NB4 (cell line): ENCODE measurements at regions not wholly inside any gene's neighbourhood (a gene's known extent, or its start where the extent isn't known, plus 50 kb on each side); places are given as distances from the start of the nearest gene placed in this dataset.

Experiments used
- DNase-seq: peaks from one replicate; pipeline ENCODE4 v3.0.0; 2010; ENCODE audit warnings: low read depth
- H3K4me3 ChIP-seq: one replicate; pipeline ENCODE4 v1.5.1; 2011; ENCODE audit warnings: mild to moderate bottlenecking, low read depth, low read length, moderate library complexity
- MYC ChIP-seq: IDR thresholded peaks from 2 replicates; pipeline ENCODE4 v1.6.1; 2011; ENCODE audit warnings: low read depth, low read length
- POLR2A ChIP-seq: IDR thresholded peaks from 2 replicates; pipeline ENCODE4 v1.6.1; 2011; ENCODE audit warnings: mild to moderate bottlenecking; ENCODE audit not compliant: insufficient read length; ENCODE audit errors: extremely low read depth
- TF ChIP-seq, protein P1 (sequence below): IDR thresholded peaks from one replicate; pipeline ENCODE4 v1.5.1; 2012; ENCODE audit warnings: low read depth, low read length
- TF ChIP-seq, protein P2 (sequence below): IDR thresholded peaks from 2 replicates; pipeline ENCODE4 v1.6.1; 2011; ENCODE audit warnings: low read depth, low read length

DNA sequence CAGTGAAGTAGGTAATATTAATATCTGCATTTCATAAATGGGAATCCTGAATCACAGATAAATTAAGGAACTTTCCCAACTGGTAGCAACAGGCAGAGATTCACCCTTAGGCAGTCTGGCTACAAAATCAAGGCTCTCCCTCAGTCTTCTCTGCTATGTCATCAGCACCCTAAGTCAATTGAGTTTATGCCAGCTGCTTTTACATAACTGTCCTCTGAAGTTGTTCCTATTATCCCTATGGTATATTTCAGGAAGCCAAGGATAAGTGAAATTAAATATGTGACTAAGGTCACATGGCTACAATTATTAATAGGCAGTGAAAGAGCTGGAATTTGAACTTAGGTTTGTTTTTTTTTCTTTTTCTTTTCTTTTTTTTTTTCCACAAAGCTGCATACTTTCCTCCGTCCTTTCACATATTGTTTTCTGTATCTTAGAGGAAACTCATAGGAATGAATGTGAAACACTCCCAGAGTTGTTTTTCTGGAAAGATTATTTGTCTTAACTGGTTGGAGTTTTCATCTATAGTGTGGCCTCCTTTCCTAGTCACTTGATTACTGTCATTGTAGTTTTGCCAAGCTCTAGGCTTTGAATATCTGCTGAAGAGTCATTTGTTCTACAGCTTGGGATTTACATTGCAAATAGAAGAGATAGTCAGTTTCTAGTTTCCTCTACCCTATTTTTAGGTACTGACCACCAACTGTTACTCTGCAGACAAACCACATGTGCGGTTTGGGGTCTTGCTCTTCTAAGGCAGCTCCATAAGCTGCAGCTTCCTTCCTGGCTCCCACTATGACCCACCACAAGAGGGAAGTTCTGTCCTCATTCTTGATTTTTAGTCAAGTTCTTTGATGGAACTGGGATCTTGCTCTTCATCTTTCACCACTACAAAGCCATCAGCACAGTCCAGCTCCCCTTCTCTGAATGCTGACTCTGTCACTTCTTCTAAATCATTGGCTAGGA lies 338.0 kb upstream of the KIAA1217 start:
- H3K4me3 ChIP-seq, result no peak overlapping the region
- DNase-seq, result peak; percentile 93
- TF ChIP-seq, protein P1, sequence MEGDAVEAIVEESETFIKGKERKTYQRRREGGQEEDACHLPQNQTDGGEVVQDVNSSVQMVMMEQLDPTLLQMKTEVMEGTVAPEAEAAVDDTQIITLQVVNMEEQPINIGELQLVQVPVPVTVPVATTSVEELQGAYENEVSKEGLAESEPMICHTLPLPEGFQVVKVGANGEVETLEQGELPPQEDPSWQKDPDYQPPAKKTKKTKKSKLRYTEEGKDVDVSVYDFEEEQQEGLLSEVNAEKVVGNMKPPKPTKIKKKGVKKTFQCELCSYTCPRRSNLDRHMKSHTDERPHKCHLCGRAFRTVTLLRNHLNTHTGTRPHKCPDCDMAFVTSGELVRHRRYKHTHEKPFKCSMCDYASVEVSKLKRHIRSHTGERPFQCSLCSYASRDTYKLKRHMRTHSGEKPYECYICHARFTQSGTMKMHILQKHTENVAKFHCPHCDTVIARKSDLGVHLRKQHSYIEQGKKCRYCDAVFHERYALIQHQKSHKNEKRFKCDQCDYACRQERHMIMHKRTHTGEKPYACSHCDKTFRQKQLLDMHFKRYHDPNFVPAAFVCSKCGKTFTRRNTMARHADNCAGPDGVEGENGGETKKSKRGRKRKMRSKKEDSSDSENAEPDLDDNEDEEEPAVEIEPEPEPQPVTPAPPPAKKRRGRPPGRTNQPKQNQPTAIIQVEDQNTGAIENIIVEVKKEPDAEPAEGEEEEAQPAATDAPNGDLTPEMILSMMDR, result no peak
- TF ChIP-seq, protein P2, sequence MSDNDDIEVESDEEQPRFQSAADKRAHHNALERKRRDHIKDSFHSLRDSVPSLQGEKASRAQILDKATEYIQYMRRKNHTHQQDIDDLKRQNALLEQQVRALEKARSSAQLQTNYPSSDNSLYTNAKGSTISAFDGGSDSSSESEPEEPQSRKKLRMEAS, result peak; percentile 36; the same call in 1 of the 2 replicates
- TF ChIP-seq POLR2A, result no peak

DNA sequence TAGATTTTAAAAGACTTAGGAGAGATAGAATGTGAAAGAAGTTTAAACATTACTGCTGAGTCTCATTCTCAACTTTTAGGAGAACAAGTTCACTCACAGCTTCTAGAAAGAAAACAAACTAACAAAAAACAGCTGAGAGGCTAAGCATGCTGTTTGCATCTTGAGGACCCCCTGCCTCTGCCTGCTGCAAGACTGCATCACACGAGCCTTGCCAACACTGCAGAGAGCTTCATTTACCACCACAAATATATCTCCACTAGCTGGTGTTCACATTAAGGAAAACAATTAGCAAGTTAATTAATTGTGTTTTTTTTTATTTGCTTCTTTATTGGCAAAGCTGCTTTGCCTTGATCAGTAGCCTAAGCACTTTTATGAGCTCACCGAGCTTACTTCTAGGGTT lies 336.6 kb upstream of the KIAA1217 start:
- DNase-seq, result peak; percentile 2
- H3K4me3 ChIP-seq, result no peak overlapping the region
- no peak for TF ChIP-seq MYC
- TF ChIP-seq, protein P2, result no peak

DNA sequence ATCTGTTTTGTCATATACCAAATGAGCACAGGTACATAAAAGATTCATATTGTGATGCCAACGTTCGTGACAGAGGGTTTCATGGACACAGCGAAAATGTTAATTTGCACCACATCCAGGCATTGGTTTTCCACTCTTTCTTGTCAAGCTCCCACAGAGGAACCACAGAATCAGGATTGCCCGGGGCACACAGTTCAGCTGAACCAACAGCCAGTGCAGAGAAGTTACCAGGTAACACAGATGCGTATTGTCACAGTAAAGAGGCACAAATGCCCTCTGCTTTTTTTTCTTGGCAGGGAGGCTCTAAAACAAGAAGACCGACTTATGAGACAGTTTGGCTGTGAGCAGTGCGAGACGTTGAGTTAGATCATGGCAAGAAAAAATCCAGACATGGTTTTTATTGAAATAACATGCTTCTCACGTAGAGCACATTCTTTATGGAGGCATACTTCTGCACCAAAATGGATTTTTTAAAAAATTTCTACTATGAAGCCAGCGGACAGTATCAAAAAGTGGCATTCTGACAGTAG lies 331.1 kb upstream of the KIAA1217 start:
- H3K4me3 ChIP-seq, result no peak overlapping the region
- TF ChIP-seq POLR2A, result no peak
- TF ChIP-seq MYC, result no peak
- TF ChIP-seq, protein P2, result no peak
- TF ChIP-seq, protein P1, result no peak
- no peak for DNase-seq

DNA sequence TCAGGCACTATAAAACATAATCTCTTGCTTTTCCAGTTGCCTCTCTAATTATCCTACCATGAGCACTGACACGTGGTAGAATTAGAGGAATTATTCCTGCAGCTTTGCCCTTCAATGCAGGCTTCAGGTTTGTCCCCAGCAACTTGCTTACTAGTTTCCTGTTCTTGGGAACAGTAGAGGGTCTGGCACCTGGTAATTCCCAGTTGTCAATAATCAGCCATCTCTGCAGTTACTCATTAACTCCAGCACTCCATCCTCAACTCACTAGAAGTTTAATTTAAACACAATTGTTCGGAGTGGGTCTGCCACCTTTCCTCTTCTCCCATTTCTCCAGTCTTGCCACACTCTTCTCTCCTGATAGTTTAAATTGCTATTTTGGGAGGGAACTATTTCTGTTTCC lies 324.3 kb upstream of the KIAA1217 start:
- no peak overlapping the region for H3K4me3 ChIP-seq
- TF ChIP-seq MYC (no peak), POLR2A (no peak)
- TF ChIP-seq, protein P1, result no peak
- TF ChIP-seq, protein P2, result no peak
- DNase-seq, result no peak

DNA sequence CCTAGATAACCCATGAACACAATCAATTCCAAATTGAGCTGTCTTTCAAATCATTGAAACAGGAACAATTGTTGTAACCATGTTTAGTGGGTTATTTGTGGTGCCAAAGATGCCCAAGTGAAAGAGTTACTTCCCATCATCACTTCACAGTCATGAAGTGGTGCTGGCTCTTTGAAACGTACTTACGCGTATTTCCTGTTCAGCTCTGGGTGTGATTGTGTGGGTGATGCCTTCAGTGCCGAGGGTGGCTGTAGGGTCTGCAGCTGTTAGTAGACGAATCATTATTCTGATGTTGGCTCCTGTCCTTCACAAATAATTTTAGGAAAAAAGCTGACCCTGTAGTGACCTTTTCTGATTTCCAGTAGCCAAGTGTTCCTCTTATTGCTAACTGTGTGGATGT lies 323.1 kb upstream of the KIAA1217 start:
- no peak overlapping the region for H3K4me3 ChIP-seq
- no peak for DNase-seq
- TF ChIP-seq, protein P2, result no peak
- TF ChIP-seq, protein P1, result no peak
- no peak for TF ChIP-seq POLR2A
- TF ChIP-seq MYC, result no peak

DNA sequence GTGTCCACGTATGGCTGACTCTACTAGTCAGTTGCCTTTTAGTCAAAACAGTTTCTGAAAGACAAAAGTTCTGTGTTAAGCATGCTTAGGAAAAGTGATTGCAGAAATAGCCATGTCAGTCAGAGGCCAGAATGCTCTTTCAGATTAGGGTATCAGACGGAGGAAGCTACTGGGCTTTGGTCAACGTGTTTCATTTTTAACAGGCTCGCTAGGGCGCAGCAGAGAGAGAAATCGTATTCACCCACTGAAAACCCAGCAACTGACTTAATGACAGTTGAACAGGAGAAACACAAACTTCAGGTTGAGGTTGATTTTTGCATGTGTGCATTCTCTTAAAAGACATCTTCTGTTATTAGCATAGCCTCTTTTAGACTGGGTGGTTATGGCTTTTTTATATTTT lies 322.6 kb upstream of the KIAA1217 start:
- DNase-seq, result no peak
- TF ChIP-seq, protein P2, result no peak
- TF ChIP-seq MYC, result no peak
- no peak for TF ChIP-seq POLR2A
- TF ChIP-seq, protein P1, result no peak
- H3K4me3 ChIP-seq, result no peak overlapping the region
